Glutamatergic neuron (in vitro differentiated cells): ENCODE measurements at regions not wholly inside any gene's neighbourhood (a gene's known extent, or its start where the extent isn't known, plus 50 kb on each side); places are given as distances from the start of the nearest gene placed in this dataset.
"Not testable (repeated sequence)": the region's sequence is repeated elsewhere in the genome, so short reads cannot be mapped to it uniquely, and the experiment has no call there.

ENCODE experiments used
- DNase-seq: peaks from one replicate; pipeline ENCODE4 v3.0.0; 2022
- H3K27ac Mint-ChIP-seq: one replicate; pipeline ENCODE4 v1.8.0; 2020; ENCODE audit warnings: mild to moderate bottlenecking, mixed read lengths, inconsistent platforms; ENCODE audit not compliant: unreplicated experiment
- H3K27me3 Mint-ChIP-seq: one replicate; pipeline ENCODE4 v1.8.0; 2020; ENCODE audit warnings: mild to moderate bottlenecking, moderate library complexity, mixed read lengths, inconsistent platforms; ENCODE audit not compliant: unreplicated experiment
- H3K36me3 Mint-ChIP-seq: one replicate; pipeline ENCODE4 v1.8.0; 2020; ENCODE audit warnings: mild to moderate bottlenecking, mixed read lengths, inconsistent platforms; ENCODE audit not compliant: unreplicated experiment
- H3K4me1 Mint-ChIP-seq: one replicate; pipeline ENCODE4 v1.8.0; 2020; ENCODE audit warnings: mild to moderate bottlenecking, low read depth, mixed read lengths, inconsistent platforms; ENCODE audit not compliant: unreplicated experiment
- H3K4me3 Mint-ChIP-seq: one replicate; pipeline ENCODE4 v1.8.0; 2020; ENCODE audit warnings: mild to moderate bottlenecking, mixed read lengths, inconsistent platforms; ENCODE audit not compliant: unreplicated experiment
- H3K9me3 Mint-ChIP-seq: one replicate; pipeline ENCODE4 v1.8.0; 2020; ENCODE audit warnings: mild to moderate bottlenecking, moderate library complexity, mixed read lengths, inconsistent platforms; ENCODE audit not compliant: unreplicated experiment
- CTCF ChIP-seq: fragments of 200-600 bp; sonication (generic); IDR thresholded peaks from one replicate; pipeline ENCODE4 v1.5.0; 2021; ENCODE audit not compliant: partially characterized antibody, unreplicated experiment

- H3K9me3 Mint-ChIP-seq: peaks cover 2% of the 10 kb centered on the region
- H3K4me3 Mint-ChIP-seq: no peak overlapping the region
- DNase-seq: no peak
- no peaks in the 10 kb centered on the region for H3K36me3 Mint-ChIP-seq
- no peaks in the 10 kb centered on the region for H3K27me3 Mint-ChIP-seq
- H3K4me1 Mint-ChIP-seq: no peaks in the 10 kb centered on the region
- H3K27ac Mint-ChIP-seq: no peak overlapping the region
- no peak for TF ChIP-seq CTCF
These were observed 243.9 kb upstream of the MKLN1 start for GRCh38 chr7:131083781-131084180.

DNA sequence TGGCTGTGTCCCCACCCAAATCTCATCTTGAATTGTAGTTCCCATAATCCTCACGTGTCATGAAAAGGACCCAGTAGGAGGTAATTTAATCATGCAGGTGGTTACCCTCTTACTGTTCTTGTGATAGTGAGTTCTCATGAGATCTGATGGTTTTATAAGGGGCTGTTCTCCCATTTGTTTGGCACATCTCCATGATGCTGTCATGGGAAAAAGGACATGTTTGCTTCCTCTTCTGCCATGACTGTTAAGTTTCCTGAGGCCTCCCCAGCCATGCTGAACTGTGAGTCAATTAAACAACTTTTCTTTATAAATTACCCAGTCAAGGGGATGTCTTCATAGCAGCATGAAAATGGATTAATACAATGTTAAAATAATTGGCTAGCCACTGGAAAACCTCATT, 243.3 kb upstream of the MKLN1 start:
- not testable (repeated sequence) for H3K4me1 Mint-ChIP-seq, H3K4me3 Mint-ChIP-seq, H3K36me3 Mint-ChIP-seq

DNA sequence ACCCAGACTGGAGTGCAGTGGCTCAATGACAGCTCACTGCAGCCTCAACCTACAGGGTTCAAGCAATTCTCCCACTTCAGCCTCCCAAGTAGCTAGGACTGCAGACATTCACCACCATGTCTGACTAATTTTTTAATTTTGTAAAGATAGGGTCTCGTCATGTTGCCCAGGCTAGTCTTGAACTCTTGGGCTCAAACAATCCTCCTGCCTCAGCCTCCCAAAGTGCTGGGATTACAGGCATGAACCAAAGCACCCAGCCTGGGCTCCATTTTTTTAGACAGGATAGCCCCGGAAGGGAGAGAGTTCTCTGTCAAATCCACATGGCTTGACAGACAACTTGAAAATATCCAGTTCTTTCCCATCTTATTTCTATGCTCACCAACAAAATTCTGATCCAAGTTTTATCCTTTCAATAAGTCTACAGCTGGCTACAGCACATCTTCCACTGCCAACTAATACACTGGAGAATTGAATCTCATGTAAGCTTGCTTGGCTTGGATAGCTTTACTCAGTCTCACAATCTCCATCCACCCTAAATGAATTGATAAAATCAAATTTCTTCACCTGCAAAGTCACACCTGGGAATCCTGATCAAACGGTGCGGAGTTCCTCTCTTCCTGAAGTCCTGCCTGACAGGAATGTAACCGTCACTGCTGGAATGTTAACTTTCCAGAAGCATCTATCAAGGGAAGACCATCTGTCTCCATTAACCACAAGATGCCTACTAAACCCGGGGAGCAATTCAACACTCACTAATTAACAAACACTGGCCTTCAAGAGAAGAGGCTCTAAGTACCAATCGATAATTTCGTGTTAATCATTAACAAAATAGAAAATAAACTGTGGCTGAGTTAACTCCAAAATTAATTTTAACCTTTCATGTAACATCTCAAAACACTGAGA, 239.7 kb upstream of the MKLN1 start:
- no peaks in the 10 kb centered on the region for H3K9me3 Mint-ChIP-seq
- H3K27ac Mint-ChIP-seq: no peak overlapping the region
- TF ChIP-seq CTCF: no peak
- H3K36me3 Mint-ChIP-seq: no peaks in the 10 kb centered on the region
- DNase-seq: no peak
- peaks cover 3% of the 10 kb centered on the region for H3K27me3 Mint-ChIP-seq
- H3K4me1 Mint-ChIP-seq: peaks cover 8% of the 10 kb centered on the region
- no peak overlapping the region for H3K4me3 Mint-ChIP-seq

More for the DNA sequence above, 243.3 kb upstream of the MKLN1 start:
- not testable (repeated sequence) for DNase-seq, H3K9me3 Mint-ChIP-seq, H3K27me3 Mint-ChIP-seq, H3K27ac Mint-ChIP-seq

DNA sequence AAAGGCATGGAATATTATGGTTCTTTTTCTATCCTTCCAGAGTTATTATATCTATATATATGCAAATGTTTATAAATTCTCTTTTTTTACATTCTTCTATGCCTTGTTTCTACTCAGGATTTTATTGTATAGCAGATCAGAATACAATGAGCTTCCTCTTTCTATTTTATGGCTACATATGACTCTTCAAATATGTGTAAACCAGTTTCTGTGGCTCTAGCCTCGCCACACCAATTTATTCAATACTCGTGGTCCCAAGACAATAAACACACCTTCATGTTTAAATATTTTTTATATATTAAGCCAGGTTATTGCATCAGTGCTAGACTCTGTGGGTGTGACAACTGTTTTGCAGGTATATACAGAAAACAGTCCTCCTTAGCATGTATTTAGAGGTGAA, 237.5 kb upstream of the MKLN1 start:
- H3K4me1 Mint-ChIP-seq: peaks cover 8% of the 10 kb centered on the region
- peaks cover 3% of the 10 kb centered on the region for H3K27me3 Mint-ChIP-seq
- no peak overlapping the region for H3K27ac Mint-ChIP-seq
- H3K36me3 Mint-ChIP-seq: no peaks in the 10 kb centered on the region
- no peaks in the 10 kb centered on the region for H3K9me3 Mint-ChIP-seq
- TF ChIP-seq CTCF: no peak
- no peak for DNase-seq
- H3K4me3 Mint-ChIP-seq: no peak overlapping the region

DNA sequence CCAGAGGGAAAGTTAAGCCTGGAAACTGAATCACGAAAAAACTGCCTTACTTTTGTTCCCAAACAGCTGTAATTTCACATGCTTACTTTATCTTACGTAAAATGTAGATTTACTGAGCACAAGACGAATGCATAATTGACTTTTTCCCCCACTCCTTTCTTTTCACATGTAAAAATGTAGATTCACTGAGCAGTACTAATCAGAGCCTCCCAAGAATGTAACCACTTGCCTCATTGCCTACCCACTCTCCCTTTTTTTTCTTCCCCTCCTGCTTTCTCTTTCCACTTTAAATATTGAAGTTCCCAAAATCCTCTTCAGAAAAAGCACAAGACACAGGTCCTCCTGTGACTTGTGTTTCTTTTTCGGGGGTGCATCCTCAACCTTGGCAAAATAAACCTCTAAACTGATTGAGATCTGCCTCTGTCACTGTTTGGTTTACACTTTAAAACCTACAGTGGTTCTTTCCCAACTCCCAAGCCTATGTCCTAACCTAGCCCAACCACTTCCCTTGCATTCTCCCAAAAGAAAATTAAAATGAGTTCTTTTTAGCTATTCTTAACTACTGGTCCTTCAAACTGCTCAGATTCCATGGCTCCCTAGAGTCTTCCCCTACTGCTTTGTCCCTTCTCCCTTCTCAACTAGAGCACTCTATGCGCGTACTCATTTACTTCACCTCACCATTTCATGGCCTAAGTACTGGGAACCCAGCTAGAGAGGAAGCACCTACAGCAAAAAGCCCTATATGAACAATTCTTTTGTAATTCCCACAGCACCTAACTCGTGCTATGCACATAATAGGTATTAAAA, 236.6 kb upstream of the MKLN1 start:
- peaks cover 8% of the 10 kb centered on the region for H3K4me1 Mint-ChIP-seq

More for the DNA sequence above, 236.6 kb upstream of the MKLN1 start:
- Mint-ChIP-seq H3K27ac (no peak overlapping the region), H3K4me3 (no peak overlapping the region), H3K27me3 (peaks cover 3% of the 10 kb centered on the region), H3K36me3 (no peaks in the 10 kb centered on the region), H3K9me3 (no peaks in the 10 kb centered on the region)
- no peak for DNase-seq
- no peak for TF ChIP-seq CTCF
